ENCODE measurements at regions not wholly inside any gene's neighbourhood (a gene's known extent, or its start where the extent isn't known, plus 50 kb on each side); places are given as distances from the start of the nearest gene placed in this dataset.

DNA sequence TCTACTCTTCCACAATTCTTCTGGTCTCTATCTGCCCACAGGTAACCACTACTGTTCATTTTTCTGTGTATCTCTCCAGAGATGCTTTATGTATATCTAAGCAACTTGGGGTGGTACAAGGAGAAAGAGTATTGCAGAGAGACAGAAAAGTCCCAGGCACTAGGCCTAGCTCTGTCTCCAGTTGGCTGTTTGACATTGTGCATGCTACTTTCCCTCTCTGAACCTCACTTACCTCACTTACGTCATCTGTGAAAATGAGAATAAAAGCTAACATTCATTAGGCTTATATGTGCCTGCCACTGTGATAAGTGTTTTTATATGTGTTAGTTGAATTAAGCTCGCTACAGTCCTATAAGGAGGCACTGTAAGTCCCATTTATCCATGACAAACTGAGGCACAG lies 76.7 kb upstream of the RNU6-1 start:
- TF ChIP-seq, protein P1, sequence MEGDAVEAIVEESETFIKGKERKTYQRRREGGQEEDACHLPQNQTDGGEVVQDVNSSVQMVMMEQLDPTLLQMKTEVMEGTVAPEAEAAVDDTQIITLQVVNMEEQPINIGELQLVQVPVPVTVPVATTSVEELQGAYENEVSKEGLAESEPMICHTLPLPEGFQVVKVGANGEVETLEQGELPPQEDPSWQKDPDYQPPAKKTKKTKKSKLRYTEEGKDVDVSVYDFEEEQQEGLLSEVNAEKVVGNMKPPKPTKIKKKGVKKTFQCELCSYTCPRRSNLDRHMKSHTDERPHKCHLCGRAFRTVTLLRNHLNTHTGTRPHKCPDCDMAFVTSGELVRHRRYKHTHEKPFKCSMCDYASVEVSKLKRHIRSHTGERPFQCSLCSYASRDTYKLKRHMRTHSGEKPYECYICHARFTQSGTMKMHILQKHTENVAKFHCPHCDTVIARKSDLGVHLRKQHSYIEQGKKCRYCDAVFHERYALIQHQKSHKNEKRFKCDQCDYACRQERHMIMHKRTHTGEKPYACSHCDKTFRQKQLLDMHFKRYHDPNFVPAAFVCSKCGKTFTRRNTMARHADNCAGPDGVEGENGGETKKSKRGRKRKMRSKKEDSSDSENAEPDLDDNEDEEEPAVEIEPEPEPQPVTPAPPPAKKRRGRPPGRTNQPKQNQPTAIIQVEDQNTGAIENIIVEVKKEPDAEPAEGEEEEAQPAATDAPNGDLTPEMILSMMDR (IDR thresholded peaks at IDR 0.05) = no peak
- TF ChIP-seq, protein P2, sequence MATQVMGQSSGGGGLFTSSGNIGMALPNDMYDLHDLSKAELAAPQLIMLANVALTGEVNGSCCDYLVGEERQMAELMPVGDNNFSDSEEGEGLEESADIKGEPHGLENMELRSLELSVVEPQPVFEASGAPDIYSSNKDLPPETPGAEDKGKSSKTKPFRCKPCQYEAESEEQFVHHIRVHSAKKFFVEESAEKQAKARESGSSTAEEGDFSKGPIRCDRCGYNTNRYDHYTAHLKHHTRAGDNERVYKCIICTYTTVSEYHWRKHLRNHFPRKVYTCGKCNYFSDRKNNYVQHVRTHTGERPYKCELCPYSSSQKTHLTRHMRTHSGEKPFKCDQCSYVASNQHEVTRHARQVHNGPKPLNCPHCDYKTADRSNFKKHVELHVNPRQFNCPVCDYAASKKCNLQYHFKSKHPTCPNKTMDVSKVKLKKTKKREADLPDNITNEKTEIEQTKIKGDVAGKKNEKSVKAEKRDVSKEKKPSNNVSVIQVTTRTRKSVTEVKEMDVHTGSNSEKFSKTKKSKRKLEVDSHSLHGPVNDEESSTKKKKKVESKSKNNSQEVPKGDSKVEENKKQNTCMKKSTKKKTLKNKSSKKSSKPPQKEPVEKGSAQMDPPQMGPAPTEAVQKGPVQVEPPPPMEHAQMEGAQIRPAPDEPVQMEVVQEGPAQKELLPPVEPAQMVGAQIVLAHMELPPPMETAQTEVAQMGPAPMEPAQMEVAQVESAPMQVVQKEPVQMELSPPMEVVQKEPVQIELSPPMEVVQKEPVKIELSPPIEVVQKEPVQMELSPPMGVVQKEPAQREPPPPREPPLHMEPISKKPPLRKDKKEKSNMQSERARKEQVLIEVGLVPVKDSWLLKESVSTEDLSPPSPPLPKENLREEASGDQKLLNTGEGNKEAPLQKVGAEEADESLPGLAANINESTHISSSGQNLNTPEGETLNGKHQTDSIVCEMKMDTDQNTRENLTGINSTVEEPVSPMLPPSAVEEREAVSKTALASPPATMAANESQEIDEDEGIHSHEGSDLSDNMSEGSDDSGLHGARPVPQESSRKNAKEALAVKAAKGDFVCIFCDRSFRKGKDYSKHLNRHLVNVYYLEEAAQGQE (IDR thresholded peaks at IDR 0.05; ENCODE audit: insufficient read depth in 1 of 2, low read depth in 2 of 2, low read length in 1 of 2) = no peak
- TF ChIP-seq POLR2AphosphoS5 (IDR thresholded peaks at IDR 0.05; ENCODE audit: low read depth, low read length) = no peak
- TF ChIP-seq TCF7L2 (IDR thresholded peaks at IDR 0.05; ENCODE audit: low read depth, low read length) = no peak
- TF ChIP-seq SIN3A (IDR thresholded peaks at IDR 0.05; ENCODE audit: borderline replicate concordance, insufficient read depth, low read depth, low read length) = no peak
- no peak for DNase-seq (ENCODE audit: low read depth, low spot score)
- peaks cover 6% of the 10 kb centered on the region; the same call in 1 of the 2 replicates for H3K9me3 ChIP-seq (ENCODE audit: control insufficient read depth, insufficient read depth, low read depth, low read length)
- ChIA-PET CTCF (no interaction called here), POLR2A (interaction anchor here (0.6 kb wide), 2 partner anchors 53 to 477 kb away, joined by 7 to 19 read pairs; no protein-coding TSS in a partner anchor)
- intact Hi-C loops (cut with micrococcal nuclease; ENCODE audit: unreplicated experiment) = loop anchor here (5.0 kb wide), 1 partner anchor 49 kb away; no protein-coding TSS in a partner anchor
- H3K4me3 ChIP-seq (ENCODE audit: low read depth in 2 of 2, low read length in 2 of 2) = no peak overlapping the region
- no peak for ATAC-seq
- H3K36me3 ChIP-seq (ENCODE audit: control insufficient read depth, insufficient read depth, low read length) = no peaks in the 10 kb centered on the region
- BruUV-seq (replicated peaks) = no TSS peak
- peak overlapping the region; percentile 99 for H3K27ac ChIP-seq (ENCODE audit: low read length)
- peaks cover 35% of the 10 kb centered on the region for H3K4me1 ChIP-seq (ENCODE audit: control insufficient read depth, insufficient read depth, low read length)
- in situ Hi-C loops (cut with HindIII; ENCODE audit: low pct_unique_long_range_greater_than_20kb, low sequenced_read_pairs) = no loop called here
- no peaks in the 10 kb centered on the region for H3K27me3 ChIP-seq (ENCODE audit: control insufficient read depth, insufficient read depth, low read length)

DNA sequence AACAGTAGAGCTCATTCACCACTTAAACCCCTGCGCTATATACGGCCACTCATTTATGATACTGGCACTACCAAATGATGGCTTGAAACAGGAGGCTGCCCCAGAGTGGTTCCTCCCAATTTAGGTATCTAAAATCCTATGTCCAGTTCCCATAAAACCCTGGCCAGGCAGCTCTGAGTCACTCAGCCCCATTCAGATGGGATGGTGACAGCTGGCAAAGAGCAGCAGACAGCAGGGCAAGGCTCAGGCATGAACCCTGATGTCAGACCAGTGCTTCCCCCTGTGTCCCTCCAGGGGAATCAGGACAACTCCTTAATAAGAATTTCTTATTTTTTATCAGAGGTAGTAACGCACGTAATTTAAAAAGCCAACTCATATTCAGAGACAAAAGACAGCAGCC lies 77.2 kb upstream of the RNU6-1 start:
- DNase-seq (ENCODE audit: low read depth, low spot score) (no peak), ATAC-seq (no peak)
- no peaks in the 10 kb centered on the region for H3K27me3 ChIP-seq (ENCODE audit: control insufficient read depth, insufficient read depth, low read length)
- POLR2A ChIA-PET = no interaction called here
- H3K27ac ChIP-seq (ENCODE audit: low read length) = peak overlapping the region; percentile 99
- CTCF ChIA-PET = interaction anchor here (0.6 kb wide), 1 partner anchor 726 kb away, joined by 3 read pairs; no protein-coding TSS in a partner anchor
- no peak overlapping the region for H3K4me3 ChIP-seq (ENCODE audit: low read depth in 2 of 2, low read length in 2 of 2)
- intact Hi-C loops (cut with micrococcal nuclease; ENCODE audit: unreplicated experiment) (loop anchor here (5.0 kb wide), 1 partner anchor 50 kb away; no protein-coding TSS in a partner anchor), in situ Hi-C loops (cut with HindIII; ENCODE audit: low pct_unique_long_range_greater_than_20kb, low sequenced_read_pairs) (no loop called here)
- peaks cover 6% of the 10 kb centered on the region; the same call in 1 of the 2 replicates for H3K9me3 ChIP-seq (ENCODE audit: control insufficient read depth, insufficient read depth, low read depth, low read length)
- no peaks in the 10 kb centered on the region for H3K36me3 ChIP-seq (ENCODE audit: control insufficient read depth, insufficient read depth, low read length)
- BruUV-seq (replicated peaks) = no TSS peak
- peaks cover 35% of the 10 kb centered on the region for H3K4me1 ChIP-seq (ENCODE audit: control insufficient read depth, insufficient read depth, low read length)
- TF ChIP-seq, protein P2 (IDR thresholded peaks at IDR 0.05; ENCODE audit: insufficient read depth in 1 of 2, low read depth in 2 of 2, low read length in 1 of 2) = no peak
- TF ChIP-seq TCF7L2 (IDR thresholded peaks at IDR 0.05; ENCODE audit: low read depth, low read length) = no peak

All from Panc1 (cell line).